ENCODE measurements at regions not wholly inside any gene's neighbourhood (a gene's known extent, or its start where the extent isn't known, plus 50 kb on each side); places are given as distances from the start of the nearest gene placed in this dataset.

DNA sequence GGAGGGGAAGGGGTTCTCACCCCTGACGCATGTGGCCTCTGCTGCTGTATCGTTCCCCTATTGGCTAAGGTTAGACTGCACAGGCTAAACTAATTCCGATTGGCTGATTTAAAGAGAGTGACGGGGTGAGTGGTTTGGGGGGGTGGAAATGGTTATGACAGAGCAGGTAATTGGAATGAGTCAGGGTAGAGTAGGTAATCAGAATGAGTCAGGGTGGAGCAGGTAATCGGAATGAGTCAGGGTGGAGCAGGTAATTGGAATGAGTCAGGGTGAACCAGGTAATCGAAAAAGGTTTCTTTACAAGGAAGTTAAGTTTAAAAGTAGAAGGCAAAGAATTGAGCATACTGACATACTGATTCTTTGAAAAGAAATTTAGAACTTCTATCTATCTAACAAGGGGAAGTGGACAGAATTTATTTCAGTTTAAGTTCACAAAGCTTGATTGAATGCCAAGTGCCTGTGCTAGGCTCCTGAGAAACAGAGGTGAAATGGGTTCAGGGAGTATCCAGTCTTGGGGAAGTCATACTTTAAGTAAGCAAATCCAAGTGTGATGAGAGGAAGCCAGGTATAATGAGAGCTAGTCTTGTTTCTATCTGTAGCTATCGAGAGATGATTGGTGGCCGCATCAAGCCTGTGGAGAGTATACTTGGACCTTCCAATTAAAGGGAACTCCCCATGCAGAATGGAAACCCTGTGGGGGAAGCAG is 58.0 kb downstream of the C11orf91 start:
- intact Hi-C loops (cut with micrococcal nuclease; ENCODE audit: unreplicated experiment) = no loop called here
- Mint-ChIP-seq H3K36me3 (ENCODE audit: insufficient read depth, unreplicated experiment) (peaks cover 7% of the 10 kb centered on the region), H3K9me3 (ENCODE audit: low read depth, unreplicated experiment) (peaks cover 4% of the 10 kb centered on the region), H3K27ac (ENCODE audit: unreplicated experiment) (peak overlapping the region; percentile 45), H3K4me1 (ENCODE audit: low read depth, unreplicated experiment) (peaks cover 10% of the 10 kb centered on the region), H3K27me3 (ENCODE audit: unreplicated experiment) (no peaks in the 10 kb centered on the region), H3K4me3 (ENCODE audit: low read depth, unreplicated experiment) (no peak overlapping the region)
- CTCF ChIA-PET = interaction anchor here (0.6 to 1.6 kb wide), 2 partner anchors 68 to 100 kb away, joined by 3 read pairs; no protein-coding TSS in a partner anchor
- BruUV-seq (replicated peaks) = no TSS peak
- TF ChIP-seq, protein P1, sequence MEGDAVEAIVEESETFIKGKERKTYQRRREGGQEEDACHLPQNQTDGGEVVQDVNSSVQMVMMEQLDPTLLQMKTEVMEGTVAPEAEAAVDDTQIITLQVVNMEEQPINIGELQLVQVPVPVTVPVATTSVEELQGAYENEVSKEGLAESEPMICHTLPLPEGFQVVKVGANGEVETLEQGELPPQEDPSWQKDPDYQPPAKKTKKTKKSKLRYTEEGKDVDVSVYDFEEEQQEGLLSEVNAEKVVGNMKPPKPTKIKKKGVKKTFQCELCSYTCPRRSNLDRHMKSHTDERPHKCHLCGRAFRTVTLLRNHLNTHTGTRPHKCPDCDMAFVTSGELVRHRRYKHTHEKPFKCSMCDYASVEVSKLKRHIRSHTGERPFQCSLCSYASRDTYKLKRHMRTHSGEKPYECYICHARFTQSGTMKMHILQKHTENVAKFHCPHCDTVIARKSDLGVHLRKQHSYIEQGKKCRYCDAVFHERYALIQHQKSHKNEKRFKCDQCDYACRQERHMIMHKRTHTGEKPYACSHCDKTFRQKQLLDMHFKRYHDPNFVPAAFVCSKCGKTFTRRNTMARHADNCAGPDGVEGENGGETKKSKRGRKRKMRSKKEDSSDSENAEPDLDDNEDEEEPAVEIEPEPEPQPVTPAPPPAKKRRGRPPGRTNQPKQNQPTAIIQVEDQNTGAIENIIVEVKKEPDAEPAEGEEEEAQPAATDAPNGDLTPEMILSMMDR (IDR thresholded peaks at IDR 0.05; ENCODE audit: unreplicated experiment) = no peak
- peak; percentile 25 for DNase-seq

DNA sequence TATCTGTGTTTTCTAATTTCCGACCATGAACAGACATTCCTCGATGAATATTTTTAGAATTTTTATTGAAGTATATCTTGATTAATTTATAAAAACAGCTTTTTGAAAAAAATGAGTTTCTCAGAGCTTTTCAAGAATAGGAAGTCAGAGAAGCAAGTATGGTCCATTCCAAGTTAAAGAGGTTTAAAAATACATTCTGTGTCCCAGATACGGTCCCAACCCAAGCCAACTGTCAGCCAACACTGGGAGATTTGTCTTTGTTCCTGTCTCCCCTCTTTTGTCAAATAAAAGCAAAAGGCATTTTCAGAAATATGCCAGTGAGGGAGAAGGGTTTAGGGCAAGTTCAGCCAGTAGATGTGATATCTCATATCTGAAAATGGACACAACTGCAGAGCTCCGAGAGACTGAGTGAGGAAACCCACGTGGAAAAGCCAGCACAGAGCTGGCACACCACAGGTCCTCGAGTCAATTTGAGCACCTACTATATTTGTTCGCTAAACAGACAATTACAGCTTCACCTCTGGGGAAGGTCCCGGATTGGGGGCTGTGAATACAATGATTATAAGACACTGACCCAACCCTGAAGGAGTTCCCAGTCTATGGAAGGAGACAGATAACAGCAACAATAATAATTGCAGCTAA is 59.8 kb downstream of the C11orf91 start:
- TF ChIP-seq, protein P1 (IDR thresholded peaks at IDR 0.05; ENCODE audit: unreplicated experiment) = no peak
- H3K27ac Mint-ChIP-seq (ENCODE audit: unreplicated experiment) = no peak overlapping the region

DNA sequence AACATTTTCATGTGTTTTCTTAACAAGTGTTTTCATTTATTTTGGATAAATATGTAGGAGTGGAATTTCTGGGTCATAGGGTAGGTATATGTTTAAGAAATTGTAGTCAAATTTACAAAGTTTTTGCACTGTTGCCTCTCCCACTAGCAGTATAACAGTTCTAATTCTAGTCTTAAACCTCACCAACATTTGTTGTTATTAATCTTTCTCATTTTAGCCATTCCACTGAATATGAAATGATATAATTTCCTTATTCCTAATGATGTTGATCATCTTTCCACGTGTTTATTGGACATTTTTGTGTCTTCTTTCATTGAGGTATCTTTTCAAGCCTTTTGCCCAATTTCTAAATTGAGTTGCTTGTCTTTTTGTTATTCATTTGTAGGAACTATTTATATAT is 62.0 kb downstream of the C11orf91 start:
- peaks cover 7% of the 10 kb centered on the region for H3K36me3 Mint-ChIP-seq (ENCODE audit: insufficient read depth, unreplicated experiment)
- no TSS peak for BruUV-seq (replicated peaks)
- no peaks in the 10 kb centered on the region for H3K27me3 Mint-ChIP-seq (ENCODE audit: unreplicated experiment)
- H3K4me3 Mint-ChIP-seq (ENCODE audit: low read depth, unreplicated experiment) = no peak overlapping the region
- no peak for DNase-seq
- TF ChIP-seq, protein P1 (IDR thresholded peaks at IDR 0.05; ENCODE audit: unreplicated experiment) = no peak
- H3K27ac Mint-ChIP-seq (ENCODE audit: unreplicated experiment) = no peak overlapping the region
- peaks cover 18% of the 10 kb centered on the region for H3K4me1 Mint-ChIP-seq (ENCODE audit: low read depth, unreplicated experiment)
- CTCF ChIA-PET = no interaction called here
- intact Hi-C loops (cut with micrococcal nuclease; ENCODE audit: unreplicated experiment) = no loop called here
- H3K9me3 Mint-ChIP-seq (ENCODE audit: low read depth, unreplicated experiment) = peaks cover 4% of the 10 kb centered on the region

More for the DNA sequence above, 59.8 kb downstream of the C11orf91 start:
- CTCF ChIA-PET = no interaction called here
- no peak for DNase-seq
- H3K9me3 Mint-ChIP-seq (ENCODE audit: low read depth, unreplicated experiment) = peaks cover 4% of the 10 kb centered on the region
- H3K36me3 Mint-ChIP-seq (ENCODE audit: insufficient read depth, unreplicated experiment) = peaks cover 7% of the 10 kb centered on the region
- H3K27me3 Mint-ChIP-seq (ENCODE audit: unreplicated experiment) = no peaks in the 10 kb centered on the region
- H3K4me1 Mint-ChIP-seq (ENCODE audit: low read depth, unreplicated experiment) = peaks cover 10% of the 10 kb centered on the region
- no TSS peak for BruUV-seq (replicated peaks)
- no peak overlapping the region for H3K4me3 Mint-ChIP-seq (ENCODE audit: low read depth, unreplicated experiment)
- intact Hi-C loops (cut with micrococcal nuclease; ENCODE audit: unreplicated experiment) = no loop called here

DNA sequence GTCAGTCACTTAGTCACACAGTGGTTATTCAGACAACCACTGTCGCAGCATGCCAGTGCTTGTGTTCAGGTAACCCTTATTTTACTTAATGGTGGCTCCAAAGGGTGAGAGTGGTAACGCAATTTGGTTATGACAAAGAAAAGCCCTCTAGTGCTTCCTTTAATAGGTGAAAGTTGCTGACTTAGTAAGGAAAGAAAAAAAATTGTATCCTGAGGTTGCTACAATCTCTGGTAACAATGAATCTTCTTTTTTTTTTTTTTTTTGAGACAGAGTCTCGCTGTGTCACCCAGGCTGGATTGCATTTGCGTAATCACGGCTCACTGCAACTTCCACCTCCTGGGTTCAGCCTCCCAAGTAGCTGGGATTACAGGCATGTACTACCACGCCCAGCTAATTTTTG is 64.5 kb downstream of the C11orf91 start:
- no peak for DNase-seq
- CTCF ChIA-PET = no interaction called here
- Mint-ChIP-seq H3K9me3 (ENCODE audit: low read depth, unreplicated experiment) (peaks cover 4% of the 10 kb centered on the region), H3K4me3 (ENCODE audit: low read depth, unreplicated experiment) (no peak overlapping the region), H3K4me1 (ENCODE audit: low read depth, unreplicated experiment) (peaks cover 19% of the 10 kb centered on the region), H3K27ac (ENCODE audit: unreplicated experiment) (no peak overlapping the region), H3K27me3 (ENCODE audit: unreplicated experiment) (no peaks in the 10 kb centered on the region), H3K36me3 (ENCODE audit: insufficient read depth, unreplicated experiment) (peaks cover 5% of the 10 kb centered on the region)
- TF ChIP-seq, protein P1 (IDR thresholded peaks at IDR 0.05; ENCODE audit: unreplicated experiment) = no peak
- intact Hi-C loops (cut with micrococcal nuclease; ENCODE audit: unreplicated experiment) = no loop called here
- no TSS peak for BruUV-seq (replicated peaks)

Measured in Calu3 (cell line).